ENCODE measurements at regions not wholly inside any gene's neighbourhood (a gene's known extent, or its start where the extent isn't known, plus 50 kb on each side); places are given as distances from the start of the nearest gene placed in this dataset.

DNA sequence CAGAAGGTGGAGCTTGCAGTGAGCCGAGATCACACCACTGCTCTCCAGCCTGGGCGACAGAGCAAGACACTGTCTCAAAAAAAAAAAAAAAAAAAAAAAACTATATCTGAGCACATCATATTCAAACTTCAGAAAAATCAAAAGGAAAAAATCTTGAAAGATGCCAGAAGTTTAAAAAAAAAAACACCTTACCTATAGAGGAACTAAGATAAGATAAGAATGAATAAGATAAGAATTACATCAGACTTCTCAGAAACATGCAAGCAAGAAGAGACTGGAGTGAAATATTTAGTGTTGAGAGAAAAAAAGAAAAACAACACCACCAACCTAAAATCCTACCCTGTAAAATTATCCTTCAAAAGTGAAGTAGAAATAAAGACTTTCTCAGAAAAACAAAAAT, 116.8 kb upstream of the ARID1B start:
- no peak for DNase-seq (ENCODE audit: low spot score in 2 of 2)
- Histone ChIP-seq H3K27ac (no peak overlapping the region), H3K4me3 (no peak overlapping the region), H3K27me3 (no peaks in the 10 kb centered on the region), H3K4me1 (peaks cover 7 to 10% of the 10 kb centered on the region in 2 donors), H3K36me3 (no peaks in the 10 kb centered on the region), H3K9me3 (no peaks in the 10 kb centered on the region)
- intact Hi-C loops (cut with DNase I): no loop called here
- TF ChIP-seq, protein P1, sequence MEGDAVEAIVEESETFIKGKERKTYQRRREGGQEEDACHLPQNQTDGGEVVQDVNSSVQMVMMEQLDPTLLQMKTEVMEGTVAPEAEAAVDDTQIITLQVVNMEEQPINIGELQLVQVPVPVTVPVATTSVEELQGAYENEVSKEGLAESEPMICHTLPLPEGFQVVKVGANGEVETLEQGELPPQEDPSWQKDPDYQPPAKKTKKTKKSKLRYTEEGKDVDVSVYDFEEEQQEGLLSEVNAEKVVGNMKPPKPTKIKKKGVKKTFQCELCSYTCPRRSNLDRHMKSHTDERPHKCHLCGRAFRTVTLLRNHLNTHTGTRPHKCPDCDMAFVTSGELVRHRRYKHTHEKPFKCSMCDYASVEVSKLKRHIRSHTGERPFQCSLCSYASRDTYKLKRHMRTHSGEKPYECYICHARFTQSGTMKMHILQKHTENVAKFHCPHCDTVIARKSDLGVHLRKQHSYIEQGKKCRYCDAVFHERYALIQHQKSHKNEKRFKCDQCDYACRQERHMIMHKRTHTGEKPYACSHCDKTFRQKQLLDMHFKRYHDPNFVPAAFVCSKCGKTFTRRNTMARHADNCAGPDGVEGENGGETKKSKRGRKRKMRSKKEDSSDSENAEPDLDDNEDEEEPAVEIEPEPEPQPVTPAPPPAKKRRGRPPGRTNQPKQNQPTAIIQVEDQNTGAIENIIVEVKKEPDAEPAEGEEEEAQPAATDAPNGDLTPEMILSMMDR (IDR thresholded peaks at IDR 0.05): no peak

DNA sequence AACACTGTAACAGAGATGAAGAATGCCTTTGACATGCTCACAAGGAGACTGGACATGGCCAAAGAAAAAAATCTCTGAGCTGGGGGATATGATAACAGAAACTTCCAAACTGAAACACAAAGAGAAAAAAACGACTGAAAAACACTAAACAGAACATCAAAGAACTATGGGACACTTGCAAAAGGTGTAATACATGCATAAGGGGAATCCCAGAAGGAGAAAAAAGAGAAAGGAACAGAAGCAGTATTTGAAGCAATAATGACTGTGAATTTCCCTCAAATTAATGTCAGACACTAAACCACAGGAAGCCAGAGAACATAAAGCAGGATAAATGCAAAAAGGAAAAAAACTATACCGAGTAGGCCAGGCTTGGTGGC, 117.4 kb upstream of the ARID1B start:
- H3K4me1 ChIP-seq: peaks cover 7 to 10% of the 10 kb centered on the region in 2 donors
- H3K27me3 ChIP-seq: no peaks in the 10 kb centered on the region
- H3K27ac ChIP-seq: no peak overlapping the region
- no peaks in the 10 kb centered on the region for H3K36me3 ChIP-seq
- TF ChIP-seq, protein P1 (IDR thresholded peaks at IDR 0.05): no peak
- DNase-seq (ENCODE audit: low spot score in 2 of 2): no peak
- no peaks in the 10 kb centered on the region for H3K9me3 ChIP-seq
- no peak overlapping the region for H3K4me3 ChIP-seq
- intact Hi-C loops (cut with DNase I): no loop called here

DNA sequence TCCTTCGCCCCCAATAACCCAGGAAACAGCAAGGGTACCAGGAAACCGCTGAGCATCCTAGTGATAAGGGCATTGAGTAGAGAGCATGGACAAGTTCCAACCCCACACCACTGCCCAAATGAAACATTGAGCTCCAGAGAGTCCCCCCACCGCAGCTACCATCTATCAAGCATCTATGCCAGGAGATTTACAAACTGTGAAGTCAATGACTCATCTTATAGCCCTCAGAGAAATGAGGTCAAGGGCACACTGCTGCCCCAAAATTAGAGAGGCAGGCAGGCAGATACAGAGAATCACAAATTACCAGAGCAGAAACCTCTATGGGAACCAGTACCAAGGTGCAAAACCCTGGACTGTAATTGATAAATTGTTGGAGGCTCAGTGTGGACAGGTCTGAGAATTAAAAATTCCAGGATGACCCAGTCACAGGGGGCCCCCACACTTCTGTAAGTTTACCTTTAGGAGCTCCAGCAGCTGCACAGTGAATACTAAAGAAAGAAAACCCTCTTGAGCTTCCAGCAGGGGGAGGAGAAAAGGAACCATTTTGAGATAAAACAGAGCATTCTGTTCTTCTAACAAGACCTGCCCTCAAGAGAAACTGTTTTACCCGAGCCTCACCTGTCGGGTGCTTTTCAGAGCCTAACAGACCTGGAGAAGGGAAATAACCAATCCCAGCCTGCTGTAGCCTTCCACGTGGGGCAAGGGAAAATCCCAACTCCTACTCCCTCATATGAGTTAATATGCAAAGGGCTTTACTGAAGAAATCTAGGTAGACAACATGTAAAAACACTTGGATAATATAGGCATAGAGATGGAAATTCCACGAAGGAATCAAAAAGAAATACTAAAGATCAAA, 118.0 kb upstream of the ARID1B start:
- intact Hi-C loops (cut with DNase I): no loop called here
- no peaks in the 10 kb centered on the region for H3K36me3 ChIP-seq
- H3K9me3 ChIP-seq: no peaks in the 10 kb centered on the region
- TF ChIP-seq, protein P1 (IDR thresholded peaks at IDR 0.05): peak in 1 of 3 experiments; percentile 5
- H3K27ac ChIP-seq: peak overlapping the region in 1 of 2 donors; percentile 27
- H3K4me1 ChIP-seq: peaks cover 7 to 10% of the 10 kb centered on the region in 2 donors
- no peak for DNase-seq (ENCODE audit: low spot score in 2 of 2)
- H3K4me3 ChIP-seq: no peak overlapping the region
- H3K27me3 ChIP-seq: no peaks in the 10 kb centered on the region

DNA sequence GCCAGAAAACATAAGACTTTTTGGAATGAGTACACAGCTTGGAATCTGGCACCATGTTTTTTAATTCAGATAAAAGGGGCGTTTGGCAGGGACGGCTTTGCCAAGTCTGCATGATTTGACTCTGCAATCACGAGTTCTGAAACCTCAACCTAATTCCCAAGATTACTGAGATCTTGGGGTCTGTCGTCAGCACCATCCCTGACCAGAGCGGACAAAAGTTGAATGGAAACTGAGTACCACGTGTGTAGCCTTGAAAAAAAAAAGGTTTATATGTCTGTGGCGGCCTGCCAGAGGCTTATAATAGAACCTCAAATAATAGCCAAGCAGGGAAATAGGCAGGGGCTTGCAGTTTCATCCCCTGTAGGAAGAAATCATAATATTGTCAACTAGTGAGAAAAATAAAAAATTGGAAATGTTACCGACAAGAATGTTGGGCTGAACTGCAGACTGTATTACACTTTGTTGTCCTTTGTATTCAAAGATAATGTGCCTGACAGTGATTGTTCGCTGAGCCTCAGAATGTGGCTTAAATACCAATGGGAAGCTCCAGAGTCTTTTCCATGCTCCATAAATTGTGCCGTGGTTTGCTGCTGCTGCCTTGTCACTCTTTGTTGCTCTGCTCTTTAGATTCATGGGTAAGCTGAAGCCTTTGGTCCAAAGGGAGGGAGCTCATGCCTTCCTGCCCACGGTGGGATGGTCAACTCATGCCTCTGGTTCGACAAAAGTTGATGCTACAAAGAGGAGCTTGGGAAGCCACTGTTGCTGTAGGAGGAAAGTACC, 118.8 kb upstream of the ARID1B start:
- H3K27ac ChIP-seq: peak overlapping the region; percentile 11 to 27
- DNase-seq (ENCODE audit: low spot score in 2 of 2): no peak
- TF ChIP-seq, protein P1 (IDR thresholded peaks at IDR 0.05): no peak

DNA sequence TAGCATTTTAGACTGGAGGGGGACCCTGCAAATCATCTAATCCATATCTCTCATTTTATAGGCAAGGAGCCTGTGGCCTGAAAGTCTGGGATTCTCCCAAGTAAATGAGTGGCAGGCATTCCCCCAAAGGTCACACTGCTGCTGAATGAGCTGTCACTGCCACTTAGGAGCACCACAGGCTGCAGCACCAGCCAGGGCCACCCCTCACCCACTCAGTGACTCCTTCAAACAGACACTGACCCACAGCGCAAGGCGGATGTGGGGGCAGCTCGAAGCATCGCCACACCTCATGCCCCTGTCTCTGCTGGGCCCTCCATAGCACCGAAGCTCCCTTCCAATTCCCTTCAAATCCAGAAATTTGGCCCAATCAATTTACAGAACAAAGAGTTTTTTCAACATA, 119.9 kb upstream of the ARID1B start:
- Histone ChIP-seq H3K27ac (no peak overlapping the region), H3K9me3 (no peaks in the 10 kb centered on the region), H3K27me3 (no peaks in the 10 kb centered on the region), H3K4me3 (no peak overlapping the region), H3K36me3 (no peaks in the 10 kb centered on the region), H3K4me1 (peaks cover 7 to 10% of the 10 kb centered on the region in 2 donors)
- intact Hi-C loops (cut with DNase I): no loop called here
- TF ChIP-seq, protein P1 (IDR thresholded peaks at IDR 0.05): no peak
- DNase-seq (ENCODE audit: low spot score in 2 of 2): no peak

More for the DNA sequence above, 118.8 kb upstream of the ARID1B start:
- Histone ChIP-seq H3K27me3 (no peaks in the 10 kb centered on the region), H3K36me3 (no peaks in the 10 kb centered on the region), H3K4me3 (peak overlapping the region in 1 of 2 donors; percentile 27), H3K4me1 (peaks cover 7 to 10% of the 10 kb centered on the region in 2 donors), H3K9me3 (no peaks in the 10 kb centered on the region)
- intact Hi-C loops (cut with DNase I): no loop called here

Data from ascending aorta (tissue), 2 donors.